ENCODE measurements at regions not wholly inside any gene's neighbourhood (a gene's known extent, or its start where the extent isn't known, plus 50 kb on each side); places are given as distances from the start of the nearest gene placed in this dataset.
A peak's percentile ranks its signal among the peaks of the same experiment; 100 is the strongest.

- Histone ChIP-seq H3K4me3 (no peak overlapping the region), H3K27me3 (no peaks in the 10 kb centered on the region), H3K9me3 (no peaks in the 10 kb centered on the region), H3K36me3 (no peaks in the 10 kb centered on the region), H3K4me1 (peaks cover 2 to 29% (median 14%) of the 10 kb centered on the region in 9 donors), H3K27ac (no peak overlapping the region)
- TF ChIP-seq CTCF (IDR thresholded peaks at IDR 0.05) = no peak
- ATAC-seq = peak in 1 of 8 donors; percentile 58
- intact Hi-C loops (cut with DNase I) = no loop called here
- no peak for DNase-seq
- 54 to 60% methylated on average over 2 of the region's 2 CpGs for WGBS, 2 donors
Measured at GRCh38 chr13:50198508-50198907, 183.3 kb downstream of the KCNRG start.

GRCh38 chr13:50200569-50200968, 185.3 kb downstream of the KCNRG start:
- Histone ChIP-seq H3K27ac (peak overlapping the region in 2 of 10 donors; percentile 3 to 41), H3K36me3 (no peaks in the 10 kb centered on the region), H3K4me3 (no peak overlapping the region), H3K27me3 (no peaks in the 10 kb centered on the region), H3K9me3 (no peaks in the 10 kb centered on the region), H3K4me1 (peaks cover 2 to 29% (median 14%) of the 10 kb centered on the region in 9 donors)
- peak in 3 of 8 donors; percentile 26 to 39 (median 29) for ATAC-seq
- intact Hi-C loops (cut with DNase I) = loop anchor here in 2 of 10 donors (5.0 to 10.0 kb wide), 2 partner anchors 73 to 206 kb away; partner anchors contain the start of gene TRIM13 (in 1 of the 2)
- 45 to 46% methylated on average over 3 of the region's 3 CpGs for WGBS, 2 donors
- no peak for DNase-seq
- no peak for TF ChIP-seq CTCF (IDR thresholded peaks at IDR 0.05)

- 59 to 65% methylated on average over 3 of the region's 3 CpGs for WGBS, 2 donors
- intact Hi-C loops (cut with DNase I) = loop anchor here in 2 of 10 donors (5.0 to 10.0 kb wide), 2 partner anchors 74 to 206 kb away; partner anchors contain the start of gene TRIM13 (in 1 of the 2)
- peak overlapping the region in 3 of 10 donors; percentile 3 to 41 (median 3) for H3K27ac ChIP-seq
- ATAC-seq (peak in 3 of 8 donors; percentile 17 to 53 (median 42)), DNase-seq (no peak)
- no peaks in the 10 kb centered on the region for H3K9me3 ChIP-seq
- no peaks in the 10 kb centered on the region for H3K36me3 ChIP-seq
- H3K27me3 ChIP-seq = no peaks in the 10 kb centered on the region
- H3K4me1 ChIP-seq = peaks cover 2 to 29% (median 14%) of the 10 kb centered on the region in 9 donors
- no peak overlapping the region for H3K4me3 ChIP-seq
- TF ChIP-seq CTCF (IDR thresholded peaks at IDR 0.05) = no peak
Measured at GRCh38 chr13:50200988-50201387, 185.7 kb downstream of the KCNRG start.

- peaks cover 2 to 29% (median 14%) of the 10 kb centered on the region in 9 donors for H3K4me1 ChIP-seq
- no peak for TF ChIP-seq CTCF (IDR thresholded peaks at IDR 0.05)
- intact Hi-C loops (cut with DNase I) = loop anchor here in 2 of 10 donors (5.0 to 10.0 kb wide), 2 partner anchors 75 to 208 kb away; partner anchors contain the start of gene TRIM13 (in 1 of the 2)
- DNase-seq = no peak
- 92% methylated on average over 4 of the region's 4 CpGs for WGBS, 2 donors
- no peak overlapping the region for H3K27ac ChIP-seq
- ATAC-seq = no peak
- H3K27me3 ChIP-seq = no peaks in the 10 kb centered on the region
- H3K36me3 ChIP-seq = no peaks in the 10 kb centered on the region
- H3K4me3 ChIP-seq = no peak overlapping the region
- H3K9me3 ChIP-seq = no peaks in the 10 kb centered on the region
Measured at GRCh38 chr13:50202485-50202884, 187.2 kb downstream of the KCNRG start.
